Endothelial cell (in vitro differentiated cells): ENCODE measurements at regions not wholly inside any gene's neighbourhood (a gene's known extent, or its start where the extent isn't known, plus 50 kb on each side); places are given as distances from the start of the nearest gene placed in this dataset.

ENCODE experiments used
- DNase-seq: peaks from one replicate; pipeline ENCODE4 v3.0.0; 2021; ENCODE audit warnings: low spot score
- H3K27ac Mint-ChIP-seq: one replicate; pipeline ENCODE4 v1.8.0; 2021; ENCODE audit warnings: mixed read lengths, inconsistent platforms; ENCODE audit not compliant: unreplicated experiment
- H3K27me3 Mint-ChIP-seq: one replicate; pipeline ENCODE4 v1.8.0; 2021; ENCODE audit warnings: mild to moderate bottlenecking, moderate library complexity, mixed read lengths, inconsistent platforms; ENCODE audit not compliant: unreplicated experiment
- H3K36me3 Mint-ChIP-seq: one replicate; pipeline ENCODE4 v1.8.0; 2021; ENCODE audit warnings: mild to moderate bottlenecking, low read depth, mixed read lengths, inconsistent platforms; ENCODE audit not compliant: unreplicated experiment
- H3K4me1 Mint-ChIP-seq: one replicate; pipeline ENCODE4 v1.8.0; 2021; ENCODE audit warnings: mild to moderate bottlenecking, mixed read lengths, inconsistent platforms; ENCODE audit not compliant: unreplicated experiment
- H3K4me3 Mint-ChIP-seq: one replicate; pipeline ENCODE4 v1.8.0; 2021; ENCODE audit warnings: mild to moderate bottlenecking, mixed read lengths, inconsistent platforms; ENCODE audit not compliant: unreplicated experiment
- H3K9me3 Mint-ChIP-seq: one replicate; pipeline ENCODE4 v1.8.0; 2021; ENCODE audit warnings: mixed read lengths, inconsistent platforms; ENCODE audit not compliant: unreplicated experiment
- TF ChIP-seq, protein P1 (sequence below): fragments of 200-600 bp; sonication (generic); IDR thresholded peaks from one replicate; pipeline ENCODE4 v1.5.0; 2021; ENCODE audit warnings: antibody characterized with exemption; ENCODE audit not compliant: unreplicated experiment

GRCh38 chr14:61977217-61977616, 215.0 kb downstream of the SNAPC1 start:
- peaks cover 4% of the 10 kb centered on the region for H3K36me3 Mint-ChIP-seq

GRCh38 chr14:61988240-61988639, 226.0 kb downstream of the SNAPC1 start:
- Mint-ChIP-seq H3K27me3 (no peaks in the 10 kb centered on the region), H3K27ac (no peak overlapping the region), H3K4me3 (no peak overlapping the region), H3K9me3 (no peaks in the 10 kb centered on the region), H3K4me1 (no peaks in the 10 kb centered on the region), H3K36me3 (no peaks in the 10 kb centered on the region)
- DNase-seq, result no peak
- TF ChIP-seq, protein P1, sequence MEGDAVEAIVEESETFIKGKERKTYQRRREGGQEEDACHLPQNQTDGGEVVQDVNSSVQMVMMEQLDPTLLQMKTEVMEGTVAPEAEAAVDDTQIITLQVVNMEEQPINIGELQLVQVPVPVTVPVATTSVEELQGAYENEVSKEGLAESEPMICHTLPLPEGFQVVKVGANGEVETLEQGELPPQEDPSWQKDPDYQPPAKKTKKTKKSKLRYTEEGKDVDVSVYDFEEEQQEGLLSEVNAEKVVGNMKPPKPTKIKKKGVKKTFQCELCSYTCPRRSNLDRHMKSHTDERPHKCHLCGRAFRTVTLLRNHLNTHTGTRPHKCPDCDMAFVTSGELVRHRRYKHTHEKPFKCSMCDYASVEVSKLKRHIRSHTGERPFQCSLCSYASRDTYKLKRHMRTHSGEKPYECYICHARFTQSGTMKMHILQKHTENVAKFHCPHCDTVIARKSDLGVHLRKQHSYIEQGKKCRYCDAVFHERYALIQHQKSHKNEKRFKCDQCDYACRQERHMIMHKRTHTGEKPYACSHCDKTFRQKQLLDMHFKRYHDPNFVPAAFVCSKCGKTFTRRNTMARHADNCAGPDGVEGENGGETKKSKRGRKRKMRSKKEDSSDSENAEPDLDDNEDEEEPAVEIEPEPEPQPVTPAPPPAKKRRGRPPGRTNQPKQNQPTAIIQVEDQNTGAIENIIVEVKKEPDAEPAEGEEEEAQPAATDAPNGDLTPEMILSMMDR, result no peak

More at GRCh38 chr14:61977217-61977616, 215.0 kb downstream of the SNAPC1 start:
- H3K27me3 Mint-ChIP-seq, result peaks cover 1% of the 10 kb centered on the region
- TF ChIP-seq, protein P1, result no peak
- H3K4me3 Mint-ChIP-seq, result no peak overlapping the region
- no peak overlapping the region for H3K27ac Mint-ChIP-seq
- no peak for DNase-seq
- peaks cover 13% of the 10 kb centered on the region for H3K9me3 Mint-ChIP-seq
- peaks cover 8% of the 10 kb centered on the region for H3K4me1 Mint-ChIP-seq

GRCh38 chr14:61992139-61992538, 229.9 kb downstream of the SNAPC1 start:
- Mint-ChIP-seq H3K9me3 (no peaks in the 10 kb centered on the region), H3K4me1 (no peaks in the 10 kb centered on the region), H3K27ac (no peak overlapping the region), H3K36me3 (no peaks in the 10 kb centered on the region), H3K4me3 (no peak overlapping the region), H3K27me3 (no peaks in the 10 kb centered on the region)
- DNase-seq, result no peak
- TF ChIP-seq, protein P1, result no peak

- H3K27me3 Mint-ChIP-seq, result no peaks in the 10 kb centered on the region
- H3K27ac Mint-ChIP-seq, result no peak overlapping the region
- TF ChIP-seq, protein P1, result no peak
- H3K9me3 Mint-ChIP-seq, result no peaks in the 10 kb centered on the region
- H3K4me1 Mint-ChIP-seq, result no peaks in the 10 kb centered on the region
- no peak overlapping the region for H3K4me3 Mint-ChIP-seq
- no peaks in the 10 kb centered on the region for H3K36me3 Mint-ChIP-seq
- no peak for DNase-seq
Observed at GRCh38 chr14:61992926-61993325, 230.7 kb downstream of the SNAPC1 start.

- no peak for DNase-seq
- H3K4me1 Mint-ChIP-seq, result no peaks in the 10 kb centered on the region
- TF ChIP-seq, protein P1, result no peak
- H3K27me3 Mint-ChIP-seq, result no peaks in the 10 kb centered on the region
- H3K36me3 Mint-ChIP-seq, result no peaks in the 10 kb centered on the region
- H3K9me3 Mint-ChIP-seq, result no peaks in the 10 kb centered on the region
- no peak overlapping the region for H3K4me3 Mint-ChIP-seq
- no peak overlapping the region for H3K27ac Mint-ChIP-seq
Observed at GRCh38 chr14:61994589-61994988, 232.4 kb downstream of the SNAPC1 start.
